ENCODE measurements at regions not wholly inside any gene's neighbourhood (a gene's known extent, or its start where the extent isn't known, plus 50 kb on each side); places are given as distances from the start of the nearest gene placed in this dataset.

DNA sequence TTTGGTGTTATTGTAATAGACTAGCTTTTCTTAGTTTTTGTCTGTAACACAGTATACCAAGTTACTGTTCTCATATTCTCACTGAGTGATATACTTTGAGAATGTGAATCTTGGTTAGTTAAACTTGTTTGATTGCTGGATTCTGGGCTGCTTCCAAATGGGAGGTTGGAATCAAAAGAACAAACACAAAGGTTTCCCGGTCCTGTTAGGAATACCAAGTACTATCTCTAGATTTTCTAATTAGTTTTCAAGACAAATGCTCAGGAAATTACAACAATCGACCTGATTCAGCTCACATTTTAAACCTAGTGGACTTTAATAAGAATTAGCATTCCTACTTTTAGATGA lies 244.3 kb downstream of the CSNK1G3 start (continued):
- TF ChIP-seq, protein P1, sequence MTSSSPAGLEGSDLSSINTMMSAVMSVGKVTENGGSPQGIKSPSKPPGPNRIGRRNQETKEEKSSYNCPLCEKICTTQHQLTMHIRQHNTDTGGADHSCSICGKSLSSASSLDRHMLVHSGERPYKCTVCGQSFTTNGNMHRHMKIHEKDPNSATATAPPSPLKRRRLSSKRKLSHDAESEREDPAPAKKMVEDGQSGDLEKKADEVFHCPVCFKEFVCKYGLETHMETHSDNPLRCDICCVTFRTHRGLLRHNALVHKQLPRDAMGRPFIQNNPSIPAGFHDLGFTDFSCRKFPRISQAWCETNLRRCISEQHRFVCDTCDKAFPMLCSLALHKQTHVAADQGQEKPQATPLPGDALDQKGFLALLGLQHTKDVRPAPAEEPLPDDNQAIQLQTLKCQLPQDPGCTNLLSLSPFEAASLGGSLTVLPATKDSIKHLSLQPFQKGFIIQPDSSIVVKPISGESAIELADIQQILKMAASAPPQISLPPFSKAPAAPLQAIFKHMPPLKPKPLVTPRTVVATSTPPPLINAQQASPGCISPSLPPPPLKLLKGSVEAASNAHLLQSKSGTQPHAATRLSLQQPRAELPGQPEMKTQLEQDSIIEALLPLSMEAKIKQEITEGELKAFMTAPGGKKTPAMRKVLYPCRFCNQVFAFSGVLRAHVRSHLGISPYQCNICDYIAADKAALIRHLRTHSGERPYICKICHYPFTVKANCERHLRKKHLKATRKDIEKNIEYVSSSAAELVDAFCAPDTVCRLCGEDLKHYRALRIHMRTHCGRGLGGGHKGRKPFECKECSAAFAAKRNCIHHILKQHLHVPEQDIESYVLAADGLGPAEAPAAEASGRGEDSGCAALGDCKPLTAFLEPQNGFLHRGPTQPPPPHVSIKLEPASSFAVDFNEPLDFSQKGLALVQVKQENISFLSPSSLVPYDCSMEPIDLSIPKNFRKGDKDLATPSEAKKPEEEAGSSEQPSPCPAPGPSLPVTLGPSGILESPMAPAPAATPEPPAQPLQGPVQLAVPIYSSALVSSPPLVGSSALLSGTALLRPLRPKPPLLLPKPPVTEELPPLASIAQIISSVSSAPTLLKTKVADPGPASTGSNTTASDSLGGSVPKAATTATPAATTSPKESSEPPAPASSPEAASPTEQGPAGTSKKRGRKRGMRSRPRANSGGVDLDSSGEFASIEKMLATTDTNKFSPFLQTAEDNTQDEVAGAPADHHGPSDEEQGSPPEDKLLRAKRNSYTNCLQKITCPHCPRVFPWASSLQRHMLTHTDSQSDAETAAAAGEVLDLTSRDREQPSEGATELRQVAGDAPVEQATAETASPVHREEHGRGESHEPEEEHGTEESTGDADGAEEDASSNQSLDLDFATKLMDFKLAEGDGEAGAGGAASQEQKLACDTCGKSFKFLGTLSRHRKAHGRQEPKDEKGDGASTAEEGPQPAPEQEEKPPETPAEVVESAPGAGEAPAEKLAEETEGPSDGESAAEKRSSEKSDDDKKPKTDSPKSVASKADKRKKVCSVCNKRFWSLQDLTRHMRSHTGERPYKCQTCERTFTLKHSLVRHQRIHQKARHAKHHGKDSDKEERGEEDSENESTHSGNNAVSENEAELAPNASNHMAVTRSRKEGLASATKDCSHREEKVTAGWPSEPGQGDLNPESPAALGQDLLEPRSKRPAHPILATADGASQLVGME (CRISPR knock-in tag; IDR thresholded peaks at IDR 0.05) = no peak
- TF ChIP-seq KLF16 (IDR thresholded peaks at IDR 0.05) = no peak
- TF ChIP-seq, protein P2, sequence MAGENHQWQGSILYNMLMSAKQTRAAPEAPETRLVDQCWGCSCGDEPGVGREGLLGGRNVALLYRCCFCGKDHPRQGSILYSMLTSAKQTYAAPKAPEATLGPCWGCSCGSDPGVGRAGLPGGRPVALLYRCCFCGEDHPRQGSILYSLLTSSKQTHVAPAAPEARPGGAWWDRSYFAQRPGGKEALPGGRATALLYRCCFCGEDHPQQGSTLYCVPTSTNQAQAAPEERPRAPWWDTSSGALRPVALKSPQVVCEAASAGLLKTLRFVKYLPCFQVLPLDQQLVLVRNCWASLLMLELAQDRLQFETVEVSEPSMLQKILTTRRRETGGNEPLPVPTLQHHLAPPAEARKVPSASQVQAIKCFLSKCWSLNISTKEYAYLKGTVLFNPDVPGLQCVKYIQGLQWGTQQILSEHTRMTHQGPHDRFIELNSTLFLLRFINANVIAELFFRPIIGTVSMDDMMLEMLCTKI (IDR thresholded peaks at IDR 0.05; ENCODE audit: partially characterized antibody) = no peak

DNA sequence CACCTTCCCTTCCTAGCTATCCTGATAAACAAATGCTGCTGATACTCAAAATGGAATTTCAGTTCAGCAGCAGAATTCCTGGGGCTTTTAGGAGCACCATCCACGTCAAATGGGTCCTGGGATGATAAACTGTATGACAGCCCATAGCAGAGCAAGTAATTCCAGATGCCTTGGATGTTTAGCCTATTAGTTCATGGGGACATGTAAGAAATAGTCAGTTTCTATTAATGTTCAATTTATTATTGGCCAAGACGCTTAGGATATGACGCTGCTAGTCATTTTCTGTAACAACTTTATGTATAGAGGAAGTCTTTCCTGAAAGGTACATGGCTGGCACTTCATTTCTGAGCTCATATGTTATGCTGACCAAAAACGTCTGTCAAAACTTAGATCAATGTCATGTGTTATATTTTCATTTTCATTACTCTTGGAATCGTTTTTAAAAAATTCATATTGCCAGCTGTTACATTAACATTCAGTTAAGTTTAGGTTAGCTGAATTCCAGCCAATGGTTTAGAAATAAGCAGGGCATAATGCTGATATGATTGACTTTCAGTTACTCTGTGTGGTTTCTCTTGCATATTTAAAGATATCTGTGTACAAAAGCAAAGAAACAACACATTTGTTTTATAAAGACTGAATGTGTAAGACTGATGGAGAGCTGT lies 243.8 kb downstream of the CSNK1G3 start:
- Histone ChIP-seq H4K20me1 (replicated peaks; ENCODE audit: control insufficient read depth, insufficient read depth, low read length) (no peaks in the 10 kb centered on the region), H3K36me3 (ENCODE audit: control insufficient read depth, insufficient read depth, low read length) (no peaks in the 10 kb centered on the region), H3K4me3 (no peak overlapping the region), H3K9ac (ENCODE audit: insufficient read depth in 1 of 2, low read depth in 2 of 2, low read length in 2 of 2) (no peak overlapping the region), H2AFZ (ENCODE audit: low read depth, low read length) (no peak overlapping the region), H3K9me3 (replicated peaks; ENCODE audit: control insufficient read depth, insufficient read depth, low read depth, low read length) (no peaks in the 10 kb centered on the region), H3K4me2 (ENCODE audit: insufficient read depth, low read length) (no peak overlapping the region), H3K27me3 (ENCODE audit: control insufficient read depth in 2 of 2, insufficient read depth in 2 of 2, low read length in 2 of 2) (no peaks in the 10 kb centered on the region), H3K4me1 (replicated peaks in 1 of 2; ENCODE audit: control insufficient read depth in 2 of 2, insufficient read depth in 2 of 2, low read length in 2 of 2) (no peaks in the 10 kb centered on the region), H3K9me1 (ENCODE audit: control insufficient read depth, insufficient read depth, low read length) (no peaks in the 10 kb centered on the region), H3K79me2 (ENCODE audit: control insufficient read depth, insufficient read depth, low read length) (no peaks in the 10 kb centered on the region), H3K27ac (ENCODE audit: extremely low read depth, low read depth, low read length) (no peak overlapping the region)
- ChIA-PET CTCF (ENCODE audit: low intra/inter-chr PET ratio) (no interaction called here), POLR2A (no interaction called here)
- intact Hi-C loops (cut with micrococcal nuclease) = no loop called here
- 0% methylated on average over 5 of the region's 5 CpGs for WGBS (ENCODE audit: insufficient coverage, low coverage, missing lambda C conversion rate)
- no peak for FAIRE-seq
- no TSS peak for BruUV-seq (replicated peaks)
- ATAC-seq = no peak
- in situ Hi-C loops (cut with MboI) = no loop called here
- DNase-seq (ENCODE audit: extremely low read depth in 1 of 4, low spot score in 3 of 4) = no peak
- TF ChIP-seq ZNF778 (CRISPR knock-in tag; IDR thresholded peaks at IDR 0.05) = no peak
- TF ChIP-seq, protein P3, sequence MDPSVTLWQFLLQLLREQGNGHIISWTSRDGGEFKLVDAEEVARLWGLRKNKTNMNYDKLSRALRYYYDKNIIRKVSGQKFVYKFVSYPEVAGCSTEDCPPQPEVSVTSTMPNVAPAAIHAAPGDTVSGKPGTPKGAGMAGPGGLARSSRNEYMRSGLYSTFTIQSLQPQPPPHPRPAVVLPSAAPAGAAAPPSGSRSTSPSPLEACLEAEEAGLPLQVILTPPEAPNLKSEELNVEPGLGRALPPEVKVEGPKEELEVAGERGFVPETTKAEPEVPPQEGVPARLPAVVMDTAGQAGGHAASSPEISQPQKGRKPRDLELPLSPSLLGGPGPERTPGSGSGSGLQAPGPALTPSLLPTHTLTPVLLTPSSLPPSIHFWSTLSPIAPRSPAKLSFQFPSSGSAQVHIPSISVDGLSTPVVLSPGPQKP (CRISPR knock-in tag; IDR thresholded peaks at IDR 0.05) = no peak
- TF ChIP-seq, protein P4, sequence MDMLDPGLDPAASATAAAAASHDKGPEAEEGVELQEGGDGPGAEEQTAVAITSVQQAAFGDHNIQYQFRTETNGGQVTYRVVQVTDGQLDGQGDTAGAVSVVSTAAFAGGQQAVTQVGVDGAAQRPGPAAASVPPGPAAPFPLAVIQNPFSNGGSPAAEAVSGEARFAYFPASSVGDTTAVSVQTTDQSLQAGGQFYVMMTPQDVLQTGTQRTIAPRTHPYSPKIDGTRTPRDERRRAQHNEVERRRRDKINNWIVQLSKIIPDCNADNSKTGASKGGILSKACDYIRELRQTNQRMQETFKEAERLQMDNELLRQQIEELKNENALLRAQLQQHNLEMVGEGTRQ (CRISPR knock-in tag; IDR thresholded peaks at IDR 0.05) = no peak
- TF ChIP-seq, protein P5, sequence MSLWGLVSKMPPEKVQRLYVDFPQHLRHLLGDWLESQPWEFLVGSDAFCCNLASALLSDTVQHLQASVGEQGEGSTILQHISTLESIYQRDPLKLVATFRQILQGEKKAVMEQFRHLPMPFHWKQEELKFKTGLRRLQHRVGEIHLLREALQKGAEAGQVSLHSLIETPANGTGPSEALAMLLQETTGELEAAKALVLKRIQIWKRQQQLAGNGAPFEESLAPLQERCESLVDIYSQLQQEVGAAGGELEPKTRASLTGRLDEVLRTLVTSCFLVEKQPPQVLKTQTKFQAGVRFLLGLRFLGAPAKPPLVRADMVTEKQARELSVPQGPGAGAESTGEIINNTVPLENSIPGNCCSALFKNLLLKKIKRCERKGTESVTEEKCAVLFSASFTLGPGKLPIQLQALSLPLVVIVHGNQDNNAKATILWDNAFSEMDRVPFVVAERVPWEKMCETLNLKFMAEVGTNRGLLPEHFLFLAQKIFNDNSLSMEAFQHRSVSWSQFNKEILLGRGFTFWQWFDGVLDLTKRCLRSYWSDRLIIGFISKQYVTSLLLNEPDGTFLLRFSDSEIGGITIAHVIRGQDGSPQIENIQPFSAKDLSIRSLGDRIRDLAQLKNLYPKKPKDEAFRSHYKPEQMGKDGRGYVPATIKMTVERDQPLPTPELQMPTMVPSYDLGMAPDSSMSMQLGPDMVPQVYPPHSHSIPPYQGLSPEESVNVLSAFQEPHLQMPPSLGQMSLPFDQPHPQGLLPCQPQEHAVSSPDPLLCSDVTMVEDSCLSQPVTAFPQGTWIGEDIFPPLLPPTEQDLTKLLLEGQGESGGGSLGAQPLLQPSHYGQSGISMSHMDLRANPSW (CRISPR knock-in tag; IDR thresholded peaks at IDR 0.05) = no peak
- TF ChIP-seq PML (IDR thresholded peaks at IDR 0.05; ENCODE audit: low read length) = no peak
- no peak for TF ChIP-seq POLR2G (IDR thresholded peaks at IDR 0.05; ENCODE audit: low read depth, low read length)

Measured in K562 (cell line).